ENCODE measurements at regions not wholly inside any gene's neighbourhood (a gene's known extent, or its start where the extent isn't known, plus 50 kb on each side); places are given as distances from the start of the nearest gene placed in this dataset.

- Mint-ChIP-seq H3K4me3 (no peak overlapping the region), H3K27me3 (ENCODE audit: low read depth) (peaks cover 22% of the 10 kb centered on the region), H3K27ac (no peak overlapping the region), H3K36me3 (ENCODE audit: low read depth) (no peaks in the 10 kb centered on the region), H3K4me1 (no peaks in the 10 kb centered on the region), H3K9me3 (no peaks in the 10 kb centered on the region)
- TF ChIP-seq CTCF (IDR thresholded peaks at IDR 0.05; ENCODE audit: unreplicated experiment in 3 of 3) = no peak
Observed at GRCh38 chr10:46224414-46224682, 62.4 kb upstream of the ANTXRL start.

DNA sequence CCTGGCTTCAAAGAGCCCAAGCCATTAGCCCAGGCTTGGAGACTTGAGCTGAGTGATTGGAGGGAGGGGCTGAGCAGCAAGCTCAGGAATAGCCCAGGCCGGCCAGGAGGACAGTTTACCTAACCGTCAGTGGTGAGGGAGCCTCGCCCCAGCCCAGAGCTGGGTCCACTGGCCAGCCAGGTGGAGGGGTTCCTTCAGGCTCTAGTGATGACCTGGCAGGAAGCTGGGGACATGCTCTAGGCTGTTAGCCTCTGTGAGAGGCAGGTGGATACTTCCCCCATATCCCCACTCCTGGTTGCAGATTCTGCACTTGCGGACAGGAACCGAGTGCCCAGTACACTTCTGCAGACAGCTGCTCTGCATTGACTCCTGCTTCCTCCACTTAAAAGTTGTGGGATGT is 61.2 kb upstream of the ANTXRL start:
- no peak for TF ChIP-seq CTCF (IDR thresholded peaks at IDR 0.05; ENCODE audit: unreplicated experiment in 3 of 3)
- Mint-ChIP-seq H3K4me1 (no peaks in the 10 kb centered on the region), H3K27me3 (ENCODE audit: low read depth) (peaks cover 16% of the 10 kb centered on the region), H3K36me3 (ENCODE audit: low read depth) (no peaks in the 10 kb centered on the region), H3K9me3 (no peaks in the 10 kb centered on the region), H3K4me3 (no peak overlapping the region), H3K27ac (no peak overlapping the region)

GRCh38 chr10:46226232-46226631 is 60.6 kb upstream of the ANTXRL start:
- Mint-ChIP-seq H3K27ac (no peak overlapping the region), H3K27me3 (ENCODE audit: low read depth) (peaks cover 16% of the 10 kb centered on the region), H3K36me3 (ENCODE audit: low read depth) (no peaks in the 10 kb centered on the region), H3K4me1 (no peaks in the 10 kb centered on the region), H3K9me3 (no peaks in the 10 kb centered on the region), H3K4me3 (no peak overlapping the region)
- TF ChIP-seq CTCF (IDR thresholded peaks at IDR 0.05; ENCODE audit: unreplicated experiment in 3 of 3) = no peak

DNA sequence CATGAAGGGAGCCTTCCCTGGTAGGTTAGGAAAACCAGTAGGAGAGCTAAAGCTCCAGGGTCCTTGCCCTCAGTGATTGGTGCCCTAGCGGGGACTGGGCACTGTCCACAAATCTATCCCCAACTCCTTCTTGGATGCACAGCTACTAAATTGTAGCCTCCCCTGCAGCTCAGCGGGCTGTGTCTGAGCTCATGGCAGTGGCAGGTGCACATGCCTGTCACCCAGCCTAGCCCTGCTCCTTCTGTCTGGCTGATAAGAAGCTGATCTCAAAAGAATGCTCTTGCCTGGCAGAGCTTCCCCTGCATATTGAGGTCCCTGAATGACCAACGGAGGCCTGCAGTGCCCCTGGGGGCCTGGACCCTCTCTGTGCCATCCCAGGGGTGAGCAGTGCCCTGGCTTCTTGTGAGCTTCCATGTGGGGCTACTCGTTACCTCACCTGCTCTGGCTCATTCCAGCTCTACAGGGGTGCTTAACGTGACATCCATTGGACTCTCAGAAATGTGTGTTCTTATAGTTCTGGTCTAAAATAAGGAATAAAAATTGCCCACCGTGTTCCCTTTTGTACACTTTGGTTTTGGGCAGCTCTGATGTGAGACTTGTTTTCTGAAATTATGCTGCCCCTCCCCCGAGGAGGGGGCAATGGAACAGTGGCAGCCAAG is 59.8 kb upstream of the ANTXRL start:
- H3K9me3 Mint-ChIP-seq = no peaks in the 10 kb centered on the region
- H3K36me3 Mint-ChIP-seq (ENCODE audit: low read depth) = no peaks in the 10 kb centered on the region
- H3K4me3 Mint-ChIP-seq = no peak overlapping the region
- H3K27me3 Mint-ChIP-seq (ENCODE audit: low read depth) = peaks cover 17% of the 10 kb centered on the region
- H3K4me1 Mint-ChIP-seq = no peaks in the 10 kb centered on the region
- H3K27ac Mint-ChIP-seq = no peak overlapping the region
- no peak for TF ChIP-seq CTCF (IDR thresholded peaks at IDR 0.05; ENCODE audit: unreplicated experiment in 3 of 3)

DNA sequence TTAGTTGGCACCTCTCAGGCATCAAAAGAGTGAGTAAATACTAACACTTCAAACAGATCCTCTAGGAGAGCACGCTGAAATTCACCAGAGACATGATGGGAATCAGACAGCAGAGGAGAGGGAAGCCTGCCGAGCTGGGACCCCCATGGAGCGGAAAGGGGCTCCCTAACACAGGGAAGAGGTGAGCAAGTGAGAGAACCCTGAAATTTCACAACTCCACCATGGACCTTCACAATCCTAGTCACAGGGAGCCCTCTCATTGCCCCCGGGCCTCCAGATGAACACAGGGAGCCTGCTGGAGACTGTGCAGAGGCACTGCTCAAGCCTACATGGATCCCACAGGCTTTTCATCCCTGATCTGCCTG is 59.2 kb upstream of the ANTXRL start:
- Mint-ChIP-seq H3K4me1 (no peaks in the 10 kb centered on the region), H3K9me3 (no peaks in the 10 kb centered on the region), H3K27ac (no peak overlapping the region), H3K27me3 (ENCODE audit: low read depth) (peaks cover 22% of the 10 kb centered on the region), H3K36me3 (ENCODE audit: low read depth) (no peaks in the 10 kb centered on the region), H3K4me3 (no peak overlapping the region)
- TF ChIP-seq CTCF (IDR thresholded peaks at IDR 0.05; ENCODE audit: unreplicated experiment in 3 of 3) = no peak

DNA sequence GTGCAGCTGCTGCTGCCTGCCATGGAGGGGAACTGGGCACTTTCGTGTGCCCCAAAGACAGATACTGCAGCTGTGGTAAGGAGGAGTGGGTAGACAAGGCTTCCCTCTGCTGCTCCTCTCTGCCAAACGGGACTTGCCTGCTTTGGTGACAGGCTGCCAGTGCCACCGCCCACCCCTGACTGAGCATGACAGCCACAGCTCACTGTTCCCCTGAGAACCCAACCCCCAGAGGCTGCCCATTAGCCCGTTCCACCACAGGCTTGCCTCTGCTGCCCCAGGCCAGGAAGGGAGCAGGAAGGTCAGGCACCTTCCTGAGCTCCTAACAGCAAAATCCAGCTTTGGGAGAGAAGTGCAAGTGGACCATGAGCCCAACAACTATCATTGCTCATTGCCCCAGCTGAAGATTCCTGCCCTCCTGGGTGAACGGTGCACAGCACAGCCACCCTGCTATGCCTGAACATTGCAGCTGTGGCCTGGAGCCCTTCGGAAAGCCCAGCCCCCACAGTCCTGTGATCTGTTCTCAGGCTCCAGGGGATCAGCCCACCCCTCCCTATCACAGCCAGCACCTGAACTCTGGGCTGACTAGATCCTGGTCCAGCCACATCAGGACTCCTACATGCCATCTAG is 58.7 kb upstream of the ANTXRL start:
- Mint-ChIP-seq H3K27ac (peak overlapping the region in 1 of 3 experiments; percentile 71), H3K9me3 (no peaks in the 10 kb centered on the region), H3K36me3 (ENCODE audit: low read depth) (no peaks in the 10 kb centered on the region), H3K4me3 (no peak overlapping the region), H3K4me1 (no peaks in the 10 kb centered on the region), H3K27me3 (ENCODE audit: low read depth) (peaks cover 26% of the 10 kb centered on the region)
- TF ChIP-seq CTCF (IDR thresholded peaks at IDR 0.05; ENCODE audit: unreplicated experiment in 3 of 3) = no peak
